Left renal cortex interstitium (tissue), 4 donors: ENCODE measurements at regions not wholly inside any gene's neighbourhood (a gene's known extent, or its start where the extent isn't known, plus 50 kb on each side); places are given as distances from the start of the nearest gene placed in this dataset.
"Not testable (repeated sequence)": the region's sequence is repeated elsewhere in the genome, so short reads cannot be mapped to it uniquely, and the experiment has no call there.

Experiments
- DNase-seq, 4 donors: peaks; one replicate each; pipeline ENCODE4 v3.0.0-alpha.2; 2013; ENCODE audit warnings: low read depth in 4 of 4, low spot score in 2 of 4, missing footprints in 1 of 4

GRCh38 chr7:133132906-133133305, 51.0 kb upstream of the CHCHD3 start:
- DNase-seq: no peak

GRCh38 chr7:133134810-133135209, 52.9 kb upstream of the CHCHD3 start:
- no peak for DNase-seq

GRCh38 chr7:133135451-133135850, 53.6 kb upstream of the CHCHD3 start:
- no peak for DNase-seq

- peak in 3 of 4 donors; percentile 23 to 58 (median 30) for DNase-seq
Measured at GRCh38 chr7:133139350-133139749, 57.5 kb upstream of the CHCHD3 start.

GRCh38 chr7:133139801-133140200, 57.9 kb upstream of the CHCHD3 start:
- no peak for DNase-seq

GRCh38 chr7:133140994-133141595, 59.2 kb upstream of the CHCHD3 start:
- DNase-seq: no peak

GRCh38 chr7:133150760-133151159, 68.9 kb upstream of the CHCHD3 start:
- no peak for DNase-seq

GRCh38 chr7:133152875-133153274, 71.0 kb upstream of the CHCHD3 start:
- no peak for DNase-seq

GRCh38 chr7:133155146-133155545, 73.3 kb upstream of the CHCHD3 start:
- no peak for DNase-seq

- DNase-seq: no peak
Measured at GRCh38 chr7:133155642-133156041, 73.8 kb upstream of the CHCHD3 start.

- no peak for DNase-seq
Measured at GRCh38 chr7:133157045-133157444, 75.2 kb upstream of the CHCHD3 start.

GRCh38 chr7:133164498-133164897, 82.6 kb upstream of the CHCHD3 start:
- DNase-seq: no peak

GRCh38 chr7:133165001-133165400, 83.1 kb upstream of the CHCHD3 start:
- DNase-seq: no peak

- DNase-seq: no peak
Measured at GRCh38 chr7:133165529-133165928, 83.6 kb upstream of the CHCHD3 start.

- DNase-seq: no peak
Measured at GRCh38 chr7:133167300-133167699, 85.4 kb upstream of the CHCHD3 start.

GRCh38 chr7:133169167-133169822, 83.6 kb upstream of the EXOC4 start:
- DNase-seq: not testable (repeated sequence)

GRCh38 chr7:133177476-133177875, 75.4 kb upstream of the EXOC4 start:
- not testable (repeated sequence) for DNase-seq

GRCh38 chr7:133180717-133181116, 72.2 kb upstream of the EXOC4 start:
- no peak for DNase-seq

GRCh38 chr7:133183042-133183794, 69.7 kb upstream of the EXOC4 start:
- no peak for DNase-seq

GRCh38 chr7:133183969-133184368, 68.9 kb upstream of the EXOC4 start:
- no peak for DNase-seq

- no peak for DNase-seq
Measured at GRCh38 chr7:133185512-133185911, 67.4 kb upstream of the EXOC4 start.

GRCh38 chr7:133186060-133186459, 66.8 kb upstream of the EXOC4 start:
- no peak for DNase-seq
